Caco-2 (cell line): ENCODE measurements at regions not wholly inside any gene's neighbourhood (a gene's known extent, or its start where the extent isn't known, plus 50 kb on each side); places are given as distances from the start of the nearest gene placed in this dataset.
"Not testable (repeated sequence)": the region's sequence is repeated elsewhere in the genome, so short reads cannot be mapped to it uniquely, and the experiment has no call there.

Experiments
- BruUV-seq: library from RNA; stranded (reverse); fragments of 400-500 nt; replicated peaks from 2 replicates; lab custom pipeline; 2021; lab: Mats Ljungman, UMichigan
- CTCF ChIA-PET: fragments of 300-600 bp; sonication (Branson Sonifier 250); formaldehyde crosslinking; loops from one replicate; lab custom pipeline; 2022; ENCODE audit warnings: antibody characterized with exemption; lab: Charles Lee
- POLR2A ChIA-PET: fragments of 300-600 bp; sonication (Branson Sonifier 250); formaldehyde crosslinking; loops from one replicate; lab custom pipeline; 2022; ENCODE audit warnings: antibody characterized with exemption; lab: Charles Lee
- DNase-seq, 2 experiments: peaks; one replicate each; pipeline versions ENCODE4 v3.0.0 to v3.0.0-alpha.2; 2020 to 2022
- H3K27me3 ChIP-seq: replicated peaks from 2 replicates; pipeline ENCODE4 v1.6.0; 2011; ENCODE audit warnings: low read length; ENCODE audit not compliant: control insufficient read depth, insufficient read depth
- H3K36me3 ChIP-seq: 2 replicates; pipeline ENCODE4 v1.5.1; 2011; ENCODE audit warnings: low read length; ENCODE audit not compliant: control insufficient read depth, insufficient read depth
- H3K4me1 ChIP-seq: fragments of 250-450 bp; sonication (Bioruptor Pico); 2 replicates; pipeline ENCODE4 v1.5.1; 2020; ENCODE audit warnings: mild to moderate bottlenecking
- H3K4me3 ChIP-seq: 2 replicates; pipeline ENCODE4 v1.5.1; 2011; ENCODE audit warnings: low read depth, mild to moderate bottlenecking, control low read depth, low read length
- H3K9me3 ChIP-seq: fragments of 250-450 bp; sonication (Bioruptor Pico); 2 replicates; pipeline ENCODE4 v1.5.1; 2020; ENCODE audit warnings: mild to moderate bottlenecking, moderate library complexity
- H3K27ac Mint-ChIP-seq: one replicate; pipeline ENCODE4 v1.8.0; 2022; ENCODE audit warnings: mixed read lengths; ENCODE audit not compliant: unreplicated experiment
- H3K27me3 Mint-ChIP-seq: one replicate; pipeline ENCODE4 v1.8.0; 2022; ENCODE audit warnings: mixed read lengths; ENCODE audit not compliant: insufficient read depth, unreplicated experiment
- H3K36me3 Mint-ChIP-seq: one replicate; pipeline ENCODE4 v1.8.0; 2022; ENCODE audit warnings: mild to moderate bottlenecking, mixed read lengths; ENCODE audit not compliant: insufficient read depth, unreplicated experiment
- H3K4me1 Mint-ChIP-seq: one replicate; pipeline ENCODE4 v1.8.0; 2022; ENCODE audit warnings: low read depth, mixed read lengths; ENCODE audit not compliant: unreplicated experiment
- H3K4me3 Mint-ChIP-seq: one replicate; pipeline ENCODE4 v1.8.0; 2022; ENCODE audit warnings: mild to moderate bottlenecking, moderate library complexity, mixed read lengths; ENCODE audit not compliant: unreplicated experiment
- H3K9me3 Mint-ChIP-seq: one replicate; pipeline ENCODE4 v1.8.0; 2022; ENCODE audit warnings: mixed read lengths; ENCODE audit not compliant: unreplicated experiment
- intact Hi-C: fragments of 100-400 bp; cut with micrococcal nuclease; formaldehyde crosslinking; loops from one replicate; pipeline ENCODE4 v1.10.0; 2022; ENCODE audit not compliant: unreplicated experiment
- TF ChIP-seq, protein P1 (sequence below), 2 experiments: fragments of 200-600 bp in 1 of 2; IDR thresholded peaks; 1 replicate in 1 of 2; 2 replicates in 1 of 2; pipeline versions ENCODE4 v1.5.1 to v1.8.0; 2011 to 2022; ENCODE audit warnings: antibody characterized with exemption in 1 of 2, control low read depth in 1 of 2, inconsistent platforms in 1 of 2, low read depth in 1 of 2, low read length in 1 of 2, mild to moderate bottlenecking in 1 of 2, moderate library complexity in 1 of 2; ENCODE audit not compliant: insufficient read depth in 1 of 2, severe bottlenecking in 1 of 2, unreplicated experiment in 1 of 2

DNA sequence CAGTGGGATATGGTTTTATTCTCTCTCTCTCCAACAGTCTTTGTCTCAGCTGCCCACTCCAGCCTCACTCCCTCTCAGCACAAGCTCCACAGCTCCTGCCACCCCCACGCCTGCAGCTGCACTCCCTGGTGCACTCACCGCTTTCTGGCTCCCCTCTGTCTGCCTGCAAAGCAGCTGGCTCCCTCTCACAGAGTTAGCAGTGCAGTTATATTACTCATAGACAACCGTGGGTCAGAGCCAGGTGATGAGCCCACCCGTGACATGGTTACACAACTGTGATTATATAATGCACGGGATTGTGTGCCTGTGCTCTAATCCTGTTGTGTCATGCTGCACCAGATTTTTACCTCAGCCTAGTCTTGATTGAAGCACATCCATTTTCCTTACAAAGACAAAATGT lies 276.9 kb upstream of the CHAC2 start:
- Histone ChIP-seq H3K4me3 (no peak overlapping the region), H3K9me3 (no peaks in the 10 kb centered on the region), H3K4me1 (no peaks in the 10 kb centered on the region), H3K27me3 (no peaks in the 10 kb centered on the region; the same call in 1 of the 2 replicates), H3K36me3 (no peaks in the 10 kb centered on the region)
- CTCF ChIA-PET = no interaction called here
- Mint-ChIP-seq H3K4me3 (no peak overlapping the region), H3K36me3 (no peaks in the 10 kb centered on the region), H3K27me3 (peaks cover 7% of the 10 kb centered on the region), H3K27ac (no peak overlapping the region), H3K9me3 (no peaks in the 10 kb centered on the region), H3K4me1 (no peaks in the 10 kb centered on the region)
- POLR2A ChIA-PET = no interaction called here
- no peak for DNase-seq
- intact Hi-C loops = no loop called here
- no TSS peak for BruUV-seq
- TF ChIP-seq, protein P1, sequence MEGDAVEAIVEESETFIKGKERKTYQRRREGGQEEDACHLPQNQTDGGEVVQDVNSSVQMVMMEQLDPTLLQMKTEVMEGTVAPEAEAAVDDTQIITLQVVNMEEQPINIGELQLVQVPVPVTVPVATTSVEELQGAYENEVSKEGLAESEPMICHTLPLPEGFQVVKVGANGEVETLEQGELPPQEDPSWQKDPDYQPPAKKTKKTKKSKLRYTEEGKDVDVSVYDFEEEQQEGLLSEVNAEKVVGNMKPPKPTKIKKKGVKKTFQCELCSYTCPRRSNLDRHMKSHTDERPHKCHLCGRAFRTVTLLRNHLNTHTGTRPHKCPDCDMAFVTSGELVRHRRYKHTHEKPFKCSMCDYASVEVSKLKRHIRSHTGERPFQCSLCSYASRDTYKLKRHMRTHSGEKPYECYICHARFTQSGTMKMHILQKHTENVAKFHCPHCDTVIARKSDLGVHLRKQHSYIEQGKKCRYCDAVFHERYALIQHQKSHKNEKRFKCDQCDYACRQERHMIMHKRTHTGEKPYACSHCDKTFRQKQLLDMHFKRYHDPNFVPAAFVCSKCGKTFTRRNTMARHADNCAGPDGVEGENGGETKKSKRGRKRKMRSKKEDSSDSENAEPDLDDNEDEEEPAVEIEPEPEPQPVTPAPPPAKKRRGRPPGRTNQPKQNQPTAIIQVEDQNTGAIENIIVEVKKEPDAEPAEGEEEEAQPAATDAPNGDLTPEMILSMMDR (IDR thresholded peaks at IDR 0.05; ENCODE audit: insufficient read depth in 1 of 2, low read depth in 1 of 2, low read length in 1 of 2, severe bottlenecking in 1 of 2, unreplicated experiment in 1 of 2) = no peak

DNA sequence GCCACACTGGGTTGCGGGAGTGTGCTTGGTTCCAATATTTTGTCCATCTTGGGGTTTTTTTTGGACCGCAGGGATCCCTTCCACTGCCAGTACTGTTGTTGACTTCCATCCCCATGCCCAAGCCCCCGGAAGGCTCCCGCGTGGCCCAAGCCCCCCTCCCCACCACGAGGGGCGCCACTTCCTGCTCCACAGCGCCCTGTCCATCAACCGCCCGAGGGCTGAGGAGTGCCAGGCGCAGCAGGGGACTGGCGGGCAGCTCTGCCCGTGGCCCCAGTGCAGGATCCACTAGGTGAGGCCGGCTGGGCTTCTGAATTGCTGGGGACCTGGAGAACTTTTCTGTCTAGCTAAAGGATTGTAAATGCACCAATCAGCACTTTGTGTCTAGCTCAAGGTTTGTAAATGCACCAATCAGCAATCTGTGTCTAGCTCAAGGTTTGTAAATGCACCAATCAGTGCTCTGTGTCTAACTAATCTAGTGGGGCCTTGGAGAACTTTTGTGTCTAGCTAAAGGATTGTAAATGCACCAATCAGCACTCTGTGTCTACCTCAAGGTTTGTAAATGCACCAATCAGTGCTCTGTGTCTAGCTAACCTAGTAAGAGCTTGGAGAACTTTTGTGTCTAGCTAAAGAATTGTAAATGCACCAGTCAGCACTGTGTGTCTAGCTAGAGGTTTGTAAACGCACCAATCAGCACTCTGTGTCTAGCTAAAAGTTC lies 281.3 kb upstream of the CHAC2 start:
- H3K4me3 ChIP-seq, H3K36me3 ChIP-seq, H3K27me3 Mint-ChIP-seq, H3K9me3 ChIP-seq, POLR2A ChIA-PET, H3K36me3 Mint-ChIP-seq, H3K27me3 ChIP-seq, BruUV-seq, H3K4me1 Mint-ChIP-seq, H3K27ac Mint-ChIP-seq, intact Hi-C loops, H3K4me3 Mint-ChIP-seq, CTCF ChIA-PET, DNase-seq, H3K9me3 Mint-ChIP-seq, H3K4me1 ChIP-seq: not testable (repeated sequence)

DNA sequence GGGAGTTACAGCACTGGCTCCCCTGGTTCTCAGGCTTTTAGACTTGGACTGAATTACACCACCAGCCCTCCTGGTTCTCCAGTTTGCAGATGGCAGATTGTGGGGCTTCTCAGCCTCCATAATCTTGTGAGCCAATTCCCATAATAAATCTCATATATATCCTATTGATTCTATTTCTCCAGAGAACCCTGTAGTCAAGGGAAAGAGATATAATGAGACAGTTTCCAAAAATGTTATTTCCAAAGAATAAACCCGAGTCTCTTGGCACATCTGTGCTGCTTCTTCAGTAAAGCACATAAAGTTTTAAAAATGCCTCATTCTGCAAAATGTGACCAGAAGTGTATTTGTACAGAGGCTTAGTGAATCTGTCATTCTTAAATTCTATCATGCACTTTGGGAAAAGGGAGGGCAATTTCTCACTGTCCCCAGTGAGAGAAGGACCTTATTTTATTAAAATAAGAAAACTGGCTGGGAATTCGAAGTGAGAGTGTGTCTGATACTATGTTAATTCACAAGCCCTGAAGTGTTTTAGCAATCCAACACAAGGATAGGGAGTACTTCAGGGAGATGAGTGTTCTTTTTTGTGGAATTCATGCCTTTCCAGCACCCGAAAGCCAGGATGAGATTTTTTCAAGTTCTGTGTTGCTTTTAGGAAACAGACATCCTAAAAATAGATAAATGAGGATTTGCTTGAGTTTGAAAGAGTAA lies 282.4 kb upstream of the CHAC2 start:
- no peaks in the 10 kb centered on the region for H3K4me1 Mint-ChIP-seq

More for the DNA sequence above, 282.4 kb upstream of the CHAC2 start:
- no peaks in the 10 kb centered on the region for H3K36me3 Mint-ChIP-seq
- TF ChIP-seq, protein P1 (IDR thresholded peaks at IDR 0.05; ENCODE audit: insufficient read depth in 1 of 2, low read depth in 1 of 2, low read length in 1 of 2, severe bottlenecking in 1 of 2, unreplicated experiment in 1 of 2) = no peak
- H3K4me3 Mint-ChIP-seq = no peak overlapping the region
- no TSS peak for BruUV-seq
- H3K4me1 ChIP-seq = no peaks in the 10 kb centered on the region
- ChIA-PET CTCF (no interaction called here), POLR2A (no interaction called here)
- intact Hi-C loops = no loop called here
- H3K9me3 Mint-ChIP-seq = no peaks in the 10 kb centered on the region
- H3K9me3 ChIP-seq = no peaks in the 10 kb centered on the region
- no peaks in the 10 kb centered on the region for H3K36me3 ChIP-seq
- DNase-seq = no peak
- H3K27ac Mint-ChIP-seq = no peak overlapping the region
- no peaks in the 10 kb centered on the region for H3K27me3 ChIP-seq
- no peak overlapping the region for H3K4me3 ChIP-seq
- H3K27me3 Mint-ChIP-seq = no peaks in the 10 kb centered on the region
